ENCODE measurements at regions not wholly inside any gene's neighbourhood (a gene's known extent, or its start where the extent isn't known, plus 50 kb on each side); places are given as distances from the start of the nearest gene placed in this dataset.

GRCh38 chr17:33370401-33370800, 77.3 kb upstream of the ASIC2 start:
- Histone ChIP-seq H3K27ac (no peak overlapping the region), H3K4me1 (no peaks in the 10 kb centered on the region), H3K4me3 (no peak overlapping the region), H3K27me3 (no peaks in the 10 kb centered on the region), H3K9me3 (no peaks in the 10 kb centered on the region), H3K36me3 (no peaks in the 10 kb centered on the region)
- no peak for DNase-seq (ENCODE audit: low spot score)
- no peak for TF ChIP-seq CTCF (IDR thresholded peaks at IDR 0.05)

GRCh38 chr17:33371377-33371776, 78.3 kb upstream of the ASIC2 start:
- Histone ChIP-seq H3K27me3 (no peaks in the 10 kb centered on the region), H3K27ac (no peak overlapping the region)
- no peak for TF ChIP-seq CTCF (IDR thresholded peaks at IDR 0.05)

GRCh38 chr17:33373273-33373672, 80.2 kb upstream of the ASIC2 start:
- H3K9me3 ChIP-seq = no peaks in the 10 kb centered on the region
- H3K4me3 ChIP-seq = no peak overlapping the region
- no peak for TF ChIP-seq CTCF (IDR thresholded peaks at IDR 0.05)
- no peaks in the 10 kb centered on the region for H3K36me3 ChIP-seq
- no peaks in the 10 kb centered on the region for H3K27me3 ChIP-seq
- H3K27ac ChIP-seq = no peak overlapping the region
- no peak for DNase-seq (ENCODE audit: low spot score)
- no peaks in the 10 kb centered on the region for H3K4me1 ChIP-seq

More at GRCh38 chr17:33371377-33371776, 78.3 kb upstream of the ASIC2 start:
- DNase-seq (ENCODE audit: low spot score) = no peak
- no peaks in the 10 kb centered on the region for H3K36me3 ChIP-seq
- no peaks in the 10 kb centered on the region for H3K9me3 ChIP-seq
- H3K4me1 ChIP-seq = no peaks in the 10 kb centered on the region
- H3K4me3 ChIP-seq = no peak overlapping the region

- H3K4me3 ChIP-seq = no peak overlapping the region
- no peaks in the 10 kb centered on the region for H3K36me3 ChIP-seq
- no peak for TF ChIP-seq CTCF (IDR thresholded peaks at IDR 0.05)
- H3K4me1 ChIP-seq = no peaks in the 10 kb centered on the region
- no peak overlapping the region for H3K27ac ChIP-seq
- H3K9me3 ChIP-seq = no peaks in the 10 kb centered on the region
- no peaks in the 10 kb centered on the region for H3K27me3 ChIP-seq
- no peak for DNase-seq (ENCODE audit: low spot score)
Measured at GRCh38 chr17:33375103-33375502, 82.0 kb upstream of the ASIC2 start.

- TF ChIP-seq CTCF (IDR thresholded peaks at IDR 0.05) = no peak
- H3K27ac ChIP-seq = no peak overlapping the region
- DNase-seq (ENCODE audit: low spot score) = no peak
- no peaks in the 10 kb centered on the region for H3K9me3 ChIP-seq
- no peak overlapping the region for H3K4me3 ChIP-seq
- no peaks in the 10 kb centered on the region for H3K4me1 ChIP-seq
- no peaks in the 10 kb centered on the region for H3K36me3 ChIP-seq
- H3K27me3 ChIP-seq = no peaks in the 10 kb centered on the region
Measured at GRCh38 chr17:33375783-33376182, 82.7 kb upstream of the ASIC2 start.

GRCh38 chr17:33377837-33378595, 84.9 kb upstream of the ASIC2 start:
- H3K4me1 ChIP-seq = no peaks in the 10 kb centered on the region
- H3K9me3 ChIP-seq = no peaks in the 10 kb centered on the region
- H3K27me3 ChIP-seq = no peaks in the 10 kb centered on the region
- no peaks in the 10 kb centered on the region for H3K36me3 ChIP-seq
- no peak for TF ChIP-seq CTCF (IDR thresholded peaks at IDR 0.05)
- DNase-seq (ENCODE audit: low spot score) = no peak
- no peak overlapping the region for H3K27ac ChIP-seq
- no peak overlapping the region for H3K4me3 ChIP-seq
